ENCODE measurements at regions not wholly inside any gene's neighbourhood (a gene's known extent, or its start where the extent isn't known, plus 50 kb on each side); places are given as distances from the start of the nearest gene placed in this dataset.
"Not testable (repeated sequence)": the region's sequence is repeated elsewhere in the genome, so short reads cannot be mapped to it uniquely, and the experiment has no call there.

- Histone ChIP-seq H3K9me3 (ENCODE audit: control insufficient read depth, low read length) (peaks cover 1% of the 10 kb centered on the region), H3K4me1 (ENCODE audit: control insufficient read depth in 1 of 2, insufficient read depth in 2 of 2, low read length in 2 of 2) (no peaks in the 10 kb centered on the region), H3K27ac (ENCODE audit: low read depth in 1 of 2, low read length in 2 of 2) (no peak overlapping the region), H3K4me3 (ENCODE audit: low read length in 2 of 2) (no peak overlapping the region), H3K36me3 (ENCODE audit: control insufficient read depth in 1 of 2, insufficient read depth in 2 of 2, low read length in 1 of 2) (no peaks in the 10 kb centered on the region), H3K27me3 (ENCODE audit: control insufficient read depth in 1 of 2, insufficient read depth in 2 of 2, low read length in 1 of 2) (no peaks in the 10 kb centered on the region)
- ATAC-seq (ENCODE audit: low FRiP score) (no peak), DNase-seq (no peak)
- intact Hi-C loops (cut with DNase I): no loop called here
- WGBS, 2 donors: 82 to 94% methylated on average over 1 of the region's 1 CpG
Measured at GRCh38 chr12:67103521-67103920, 165.6 kb upstream of the CAND1 start.

GRCh38 chr12:67107235-67107634 lies 161.9 kb upstream of the CAND1 start:
- no peaks in the 10 kb centered on the region for H3K36me3 ChIP-seq (ENCODE audit: control insufficient read depth in 1 of 2, insufficient read depth in 2 of 2, low read length in 1 of 2)
- no peaks in the 10 kb centered on the region for H3K4me1 ChIP-seq (ENCODE audit: control insufficient read depth in 1 of 2, insufficient read depth in 2 of 2, low read length in 2 of 2)
- H3K27me3 ChIP-seq (ENCODE audit: control insufficient read depth in 1 of 2, insufficient read depth in 2 of 2, low read length in 1 of 2): no peaks in the 10 kb centered on the region
- WGBS, 2 donors: 66 to 70% methylated on average over 1 of the region's 1 CpG
- no peak for ATAC-seq (ENCODE audit: low FRiP score)
- H3K4me3 ChIP-seq (ENCODE audit: low read length in 2 of 2): no peak overlapping the region
- H3K27ac ChIP-seq (ENCODE audit: low read depth in 1 of 2, low read length in 2 of 2): no peak overlapping the region
- H3K9me3 ChIP-seq (ENCODE audit: control insufficient read depth, low read length): no peaks in the 10 kb centered on the region
- intact Hi-C loops (cut with DNase I): no loop called here
- no peak for DNase-seq

- ATAC-seq (ENCODE audit: low FRiP score) (no peak), DNase-seq (no peak)
- H3K4me3 ChIP-seq (ENCODE audit: low read length in 2 of 2): no peak overlapping the region
- H3K4me1 ChIP-seq (ENCODE audit: control insufficient read depth in 1 of 2, insufficient read depth in 2 of 2, low read length in 2 of 2): no peaks in the 10 kb centered on the region
- H3K27ac ChIP-seq (ENCODE audit: low read depth in 1 of 2, low read length in 2 of 2): no peak overlapping the region
- 85 to 95% methylated on average over 1 of the region's 1 CpG for WGBS, 2 donors
- intact Hi-C loops (cut with DNase I): no loop called here
- peaks cover 0 to 2% of the 10 kb centered on the region in 2 donors for H3K27me3 ChIP-seq (ENCODE audit: control insufficient read depth in 1 of 2, insufficient read depth in 2 of 2, low read length in 1 of 2)
- no peaks in the 10 kb centered on the region for H3K9me3 ChIP-seq (ENCODE audit: control insufficient read depth, low read length)
- H3K36me3 ChIP-seq (ENCODE audit: control insufficient read depth in 1 of 2, insufficient read depth in 2 of 2, low read length in 1 of 2): no peaks in the 10 kb centered on the region
Measured at GRCh38 chr12:67107751-67108269, 161.3 kb upstream of the CAND1 start.

GRCh38 chr12:67110345-67110744 lies 158.8 kb upstream of the CAND1 start:
- H3K36me3 ChIP-seq (ENCODE audit: control insufficient read depth in 1 of 2, insufficient read depth in 2 of 2, low read length in 1 of 2); H3K27ac ChIP-seq (ENCODE audit: low read depth in 1 of 2, low read length in 2 of 2); intact Hi-C loops (cut with DNase I); H3K9me3 ChIP-seq (ENCODE audit: control insufficient read depth, low read length); H3K4me3 ChIP-seq (ENCODE audit: low read length in 2 of 2); ATAC-seq (ENCODE audit: low FRiP score); H3K4me1 ChIP-seq (ENCODE audit: control insufficient read depth in 1 of 2, insufficient read depth in 2 of 2, low read length in 2 of 2); H3K27me3 ChIP-seq (ENCODE audit: control insufficient read depth in 1 of 2, insufficient read depth in 2 of 2, low read length in 1 of 2); DNase-seq: not testable (repeated sequence)
- 90 to 92% methylated on average over 2 of the region's 2 CpGs for WGBS, 2 donors

GRCh38 chr12:67111182-67111581 lies 158.0 kb upstream of the CAND1 start:
- no peak overlapping the region for H3K27ac ChIP-seq (ENCODE audit: low read depth in 1 of 2, low read length in 2 of 2)
- H3K4me1 ChIP-seq (ENCODE audit: control insufficient read depth in 1 of 2, insufficient read depth in 2 of 2, low read length in 2 of 2): no peaks in the 10 kb centered on the region
- WGBS, 2 donors: 78 to 85% methylated on average over 4 of the region's 4 CpGs
- H3K36me3 ChIP-seq (ENCODE audit: control insufficient read depth in 1 of 2, insufficient read depth in 2 of 2, low read length in 1 of 2): no peaks in the 10 kb centered on the region
- ATAC-seq (ENCODE audit: low FRiP score) (no peak), DNase-seq (no peak)
- intact Hi-C loops (cut with DNase I): no loop called here
- no peak overlapping the region for H3K4me3 ChIP-seq (ENCODE audit: low read length in 2 of 2)
- H3K9me3 ChIP-seq (ENCODE audit: control insufficient read depth, low read length): no peaks in the 10 kb centered on the region
- peaks cover 0 to 3% of the 10 kb centered on the region in 2 donors for H3K27me3 ChIP-seq (ENCODE audit: control insufficient read depth in 1 of 2, insufficient read depth in 2 of 2, low read length in 1 of 2)

DNA sequence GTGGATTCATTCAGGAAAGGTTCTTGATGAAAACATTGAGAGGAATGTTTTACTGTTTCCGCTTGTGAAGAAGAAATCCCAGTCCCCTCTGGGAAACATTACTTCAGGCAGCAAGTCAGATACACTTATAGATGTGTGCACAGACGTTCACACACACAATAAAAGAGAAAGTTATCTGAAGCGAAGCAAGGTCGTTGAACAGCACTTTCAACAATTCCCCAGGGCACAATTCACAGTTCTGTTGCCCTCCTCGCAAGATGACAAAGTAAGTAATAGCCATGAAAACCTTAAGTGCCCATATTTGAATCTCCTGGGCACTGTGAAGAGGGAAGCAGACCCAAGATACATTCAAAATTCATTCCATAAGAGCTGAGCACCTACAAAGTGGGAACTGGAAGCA lies 156.6 kb upstream of the CAND1 start:
- intact Hi-C loops (cut with DNase I): no loop called here
- Histone ChIP-seq H3K36me3 (ENCODE audit: control insufficient read depth in 1 of 2, insufficient read depth in 2 of 2, low read length in 1 of 2) (no peaks in the 10 kb centered on the region), H3K9me3 (ENCODE audit: control insufficient read depth, low read length) (no peaks in the 10 kb centered on the region), H3K4me1 (ENCODE audit: control insufficient read depth in 1 of 2, insufficient read depth in 2 of 2, low read length in 2 of 2) (no peaks in the 10 kb centered on the region), H3K4me3 (ENCODE audit: low read length in 2 of 2) (no peak overlapping the region), H3K27me3 (ENCODE audit: control insufficient read depth in 1 of 2, insufficient read depth in 2 of 2, low read length in 1 of 2) (peaks cover 0 to 3% of the 10 kb centered on the region in 2 donors), H3K27ac (ENCODE audit: low read depth in 1 of 2, low read length in 2 of 2) (no peak overlapping the region)
- ATAC-seq (ENCODE audit: low FRiP score) (no peak), DNase-seq (no peak)
- 9 to 30% methylated on average over 5 of the region's 5 CpGs for WGBS, 2 donors

- Histone ChIP-seq H3K36me3 (ENCODE audit: control insufficient read depth in 1 of 2, insufficient read depth in 2 of 2, low read length in 1 of 2) (no peaks in the 10 kb centered on the region), H3K27ac (ENCODE audit: low read depth in 1 of 2, low read length in 2 of 2) (no peak overlapping the region), H3K4me3 (ENCODE audit: low read length in 2 of 2) (no peak overlapping the region), H3K9me3 (ENCODE audit: control insufficient read depth, low read length) (no peaks in the 10 kb centered on the region), H3K27me3 (ENCODE audit: control insufficient read depth in 1 of 2, insufficient read depth in 2 of 2, low read length in 1 of 2) (peaks cover 0 to 3% of the 10 kb centered on the region in 2 donors), H3K4me1 (ENCODE audit: control insufficient read depth in 1 of 2, insufficient read depth in 2 of 2, low read length in 2 of 2) (no peaks in the 10 kb centered on the region)
- DNase-seq: no peak
- ATAC-seq (ENCODE audit: low FRiP score): no peak
- WGBS, 2 donors: 79 to 83% methylated on average over 1 of the region's 1 CpG
- intact Hi-C loops (cut with DNase I): no loop called here
Measured at GRCh38 chr12:67116134-67116533, 153.0 kb upstream of the CAND1 start.

DNA sequence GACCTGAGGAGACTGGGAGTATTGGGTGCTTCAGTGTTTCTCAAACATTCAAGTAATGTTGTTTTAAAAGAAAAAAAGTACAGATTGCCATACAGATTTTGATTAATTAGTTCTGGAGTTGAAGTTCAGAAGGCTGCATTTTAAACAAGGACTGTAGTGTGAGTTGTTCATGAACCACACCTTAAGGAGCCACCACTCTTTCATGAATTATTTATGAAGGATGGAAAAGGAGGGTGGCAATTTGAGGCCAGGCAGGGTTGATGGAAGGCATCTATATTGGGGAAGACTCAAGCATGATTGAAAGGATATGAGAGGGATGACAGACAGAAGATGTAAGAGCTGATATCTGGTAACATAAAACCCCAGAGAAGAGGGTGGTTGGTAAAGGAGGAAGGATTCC lies 146.6 kb upstream of the CAND1 start:
- ATAC-seq (ENCODE audit: low FRiP score): no peak
- intact Hi-C loops (cut with DNase I): no loop called here
- Histone ChIP-seq H3K27ac (ENCODE audit: low read depth in 1 of 2, low read length in 2 of 2) (no peak overlapping the region), H3K36me3 (ENCODE audit: control insufficient read depth in 1 of 2, insufficient read depth in 2 of 2, low read length in 1 of 2) (no peaks in the 10 kb centered on the region), H3K4me3 (ENCODE audit: low read length in 2 of 2) (no peak overlapping the region), H3K4me1 (ENCODE audit: control insufficient read depth in 1 of 2, insufficient read depth in 2 of 2, low read length in 2 of 2) (no peaks in the 10 kb centered on the region), H3K27me3 (ENCODE audit: control insufficient read depth in 1 of 2, insufficient read depth in 2 of 2, low read length in 1 of 2) (no peaks in the 10 kb centered on the region), H3K9me3 (ENCODE audit: control insufficient read depth, low read length) (no peaks in the 10 kb centered on the region)
- no peak for DNase-seq

DNA sequence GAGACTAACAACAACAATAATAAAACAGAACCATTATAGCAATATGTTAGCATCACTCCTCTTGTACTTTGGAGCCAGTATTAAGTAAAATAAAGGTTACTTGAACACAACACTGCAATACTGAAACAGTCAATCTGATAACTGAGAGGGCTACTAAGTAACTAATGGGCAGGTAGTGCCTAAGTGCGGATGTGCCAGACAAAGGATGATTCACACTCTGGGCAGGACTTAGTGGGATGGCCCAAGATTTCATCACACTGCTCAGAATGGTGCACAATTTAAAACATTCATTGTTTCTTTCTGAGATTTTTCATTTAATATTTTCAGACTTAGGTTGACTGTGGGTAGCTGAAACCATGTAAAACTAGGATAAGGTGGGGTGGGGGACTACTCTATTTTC lies 131.9 kb upstream of the CAND1 start:
- ATAC-seq (ENCODE audit: low FRiP score) (no peak), DNase-seq (no peak)
- no peaks in the 10 kb centered on the region for H3K27me3 ChIP-seq (ENCODE audit: control insufficient read depth in 1 of 2, insufficient read depth in 2 of 2, low read length in 1 of 2)
- no peaks in the 10 kb centered on the region for H3K4me1 ChIP-seq (ENCODE audit: control insufficient read depth in 1 of 2, insufficient read depth in 2 of 2, low read length in 2 of 2)
- WGBS, 2 donors: 91 to 96% methylated on average over 1 of the region's 1 CpG
- H3K27ac ChIP-seq (ENCODE audit: low read depth in 1 of 2, low read length in 2 of 2): no peak overlapping the region
- H3K4me3 ChIP-seq (ENCODE audit: low read length in 2 of 2): no peak overlapping the region
- H3K9me3 ChIP-seq (ENCODE audit: control insufficient read depth, low read length): no peaks in the 10 kb centered on the region
- intact Hi-C loops (cut with DNase I): no loop called here
- no peaks in the 10 kb centered on the region for H3K36me3 ChIP-seq (ENCODE audit: control insufficient read depth in 1 of 2, insufficient read depth in 2 of 2, low read length in 1 of 2)
